ENCODE measurements at regions not wholly inside any gene's neighbourhood (a gene's known extent, or its start where the extent isn't known, plus 50 kb on each side); places are given as distances from the start of the nearest gene placed in this dataset.
A peak's percentile ranks its signal among the peaks of the same experiment; 100 is the strongest.

DNA sequence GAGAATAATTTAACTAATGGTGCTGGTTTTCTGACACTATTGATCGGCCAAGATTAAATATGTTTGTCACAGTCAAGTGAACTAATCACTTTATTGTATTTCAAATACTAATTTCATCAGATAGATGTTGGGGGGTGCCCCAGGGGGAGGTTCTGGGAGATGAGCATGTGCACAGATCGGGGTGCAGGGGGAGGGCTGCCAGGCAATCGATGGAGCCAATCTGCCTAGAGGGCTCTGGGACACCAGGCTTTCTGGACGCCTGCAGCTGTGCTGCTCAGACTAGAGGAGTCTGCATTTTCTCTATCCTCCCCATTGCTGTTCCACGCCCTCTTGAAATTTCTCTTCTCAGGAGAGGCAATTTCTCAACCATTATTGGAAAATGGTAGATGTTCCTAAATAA lies 100.0 kb upstream of the ALDH1B1 start:
- Mint-ChIP-seq H3K36me3 (no peaks in the 10 kb centered on the region), H3K27ac (no peak overlapping the region), H3K9me3 (peaks cover 9% of the 10 kb centered on the region), H3K27me3 (peaks cover 29% of the 10 kb centered on the region), H3K4me3 (no peak overlapping the region), H3K4me1 (ENCODE audit: unreplicated experiment) (peaks cover 19% of the 10 kb centered on the region)
- DNase-seq (ENCODE audit: extremely low spot score, unreplicated experiment), result peak; percentile 45
- TF ChIP-seq, protein P1, sequence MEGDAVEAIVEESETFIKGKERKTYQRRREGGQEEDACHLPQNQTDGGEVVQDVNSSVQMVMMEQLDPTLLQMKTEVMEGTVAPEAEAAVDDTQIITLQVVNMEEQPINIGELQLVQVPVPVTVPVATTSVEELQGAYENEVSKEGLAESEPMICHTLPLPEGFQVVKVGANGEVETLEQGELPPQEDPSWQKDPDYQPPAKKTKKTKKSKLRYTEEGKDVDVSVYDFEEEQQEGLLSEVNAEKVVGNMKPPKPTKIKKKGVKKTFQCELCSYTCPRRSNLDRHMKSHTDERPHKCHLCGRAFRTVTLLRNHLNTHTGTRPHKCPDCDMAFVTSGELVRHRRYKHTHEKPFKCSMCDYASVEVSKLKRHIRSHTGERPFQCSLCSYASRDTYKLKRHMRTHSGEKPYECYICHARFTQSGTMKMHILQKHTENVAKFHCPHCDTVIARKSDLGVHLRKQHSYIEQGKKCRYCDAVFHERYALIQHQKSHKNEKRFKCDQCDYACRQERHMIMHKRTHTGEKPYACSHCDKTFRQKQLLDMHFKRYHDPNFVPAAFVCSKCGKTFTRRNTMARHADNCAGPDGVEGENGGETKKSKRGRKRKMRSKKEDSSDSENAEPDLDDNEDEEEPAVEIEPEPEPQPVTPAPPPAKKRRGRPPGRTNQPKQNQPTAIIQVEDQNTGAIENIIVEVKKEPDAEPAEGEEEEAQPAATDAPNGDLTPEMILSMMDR (conservative IDR thresholded peaks at IDR 0.05), result no peak

DNA sequence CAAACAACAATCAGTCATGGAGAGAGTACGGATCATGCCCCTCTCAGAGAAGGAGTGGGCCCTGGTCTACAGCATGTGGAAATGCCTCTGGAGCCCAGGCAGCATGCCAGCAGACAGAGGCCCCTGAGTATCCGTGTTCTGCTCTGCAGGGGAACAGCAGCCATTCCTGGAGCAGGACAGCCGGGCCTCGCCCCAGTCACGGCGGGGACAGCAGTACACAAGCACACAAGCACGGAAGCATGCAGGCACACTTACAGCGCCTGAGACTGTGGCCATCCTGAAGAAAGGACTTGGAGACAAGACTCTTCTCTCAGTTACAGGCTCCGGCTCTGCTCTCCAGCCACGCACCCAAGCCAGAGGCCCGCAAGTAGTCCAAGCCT lies 102.6 kb upstream of the ALDH1B1 start:
- DNase-seq (ENCODE audit: extremely low spot score, unreplicated experiment), result peak; percentile 60
- peaks cover 9% of the 10 kb centered on the region for H3K9me3 Mint-ChIP-seq
- H3K27me3 Mint-ChIP-seq, result peaks cover 23% of the 10 kb centered on the region
- TF ChIP-seq, protein P1 (conservative IDR thresholded peaks at IDR 0.05), result no peak
- H3K4me3 Mint-ChIP-seq, result no peak overlapping the region
- H3K36me3 Mint-ChIP-seq, result no peaks in the 10 kb centered on the region
- peaks cover 5% of the 10 kb centered on the region for H3K4me1 Mint-ChIP-seq (ENCODE audit: unreplicated experiment)
- no peak overlapping the region for H3K27ac Mint-ChIP-seq

DNA sequence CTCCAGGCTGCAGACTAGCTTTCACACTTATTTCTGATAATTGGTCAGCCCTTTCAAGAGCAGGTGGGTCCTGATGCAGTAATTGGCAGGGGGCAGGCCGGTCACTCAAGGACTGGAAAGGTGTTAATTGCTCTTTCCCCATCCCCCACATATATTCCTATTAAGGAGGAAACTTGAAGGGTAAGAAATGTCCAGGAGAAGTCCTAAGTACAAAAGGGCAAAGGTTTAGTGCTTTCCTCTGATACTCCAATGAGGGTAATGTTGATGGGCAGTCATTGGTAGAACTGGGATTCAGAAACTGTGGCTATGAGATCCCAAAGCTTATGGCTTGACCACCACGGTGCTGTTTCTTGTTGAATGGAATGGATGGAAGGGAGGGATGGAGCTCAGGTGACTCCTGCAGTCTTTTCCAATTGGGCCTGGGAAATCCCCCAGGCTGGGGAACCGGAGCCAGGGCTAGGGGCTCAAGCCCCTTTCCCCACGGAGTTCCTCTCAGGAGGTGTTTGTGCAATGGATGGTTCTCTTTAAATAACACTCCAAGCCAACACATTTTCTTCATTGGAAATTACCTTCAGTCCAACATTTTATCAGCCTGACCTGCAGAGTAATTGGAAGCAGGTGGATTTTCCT lies 103.2 kb upstream of the ALDH1B1 start:
- TF ChIP-seq, protein P1 (conservative IDR thresholded peaks at IDR 0.05), result no peak
- Mint-ChIP-seq H3K4me1 (ENCODE audit: unreplicated experiment) (peaks cover 5% of the 10 kb centered on the region), H3K27ac (no peak overlapping the region), H3K9me3 (peaks cover 9% of the 10 kb centered on the region), H3K27me3 (peaks cover 23% of the 10 kb centered on the region), H3K36me3 (no peaks in the 10 kb centered on the region), H3K4me3 (no peak overlapping the region)
- peak; percentile 42 for DNase-seq (ENCODE audit: extremely low spot score, unreplicated experiment)

DNA sequence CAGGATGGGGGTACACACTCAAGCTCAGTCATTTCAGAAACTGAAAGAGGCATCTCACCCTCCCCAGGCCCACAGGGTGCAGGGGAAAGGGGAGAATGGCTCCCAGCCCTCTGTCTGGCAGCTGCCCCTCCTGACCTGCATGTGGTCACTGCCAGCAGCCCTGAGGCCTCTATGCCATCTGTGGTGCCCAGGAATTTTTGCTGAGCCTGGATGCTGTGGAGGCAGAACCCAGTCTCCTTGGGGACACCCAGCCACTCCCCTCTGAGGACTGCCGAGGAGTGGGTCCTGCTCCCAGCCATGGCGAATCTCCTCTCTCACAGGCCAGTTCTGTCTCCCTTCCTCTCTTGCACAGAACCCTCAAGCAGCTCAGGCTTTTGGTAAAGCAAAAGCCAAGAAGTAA lies 104.0 kb upstream of the ALDH1B1 start:
- peaks cover 9% of the 10 kb centered on the region for H3K9me3 Mint-ChIP-seq
- peaks cover 17% of the 10 kb centered on the region for H3K27me3 Mint-ChIP-seq
- peak; percentile 43 for DNase-seq (ENCODE audit: extremely low spot score, unreplicated experiment)
- no peak overlapping the region for H3K27ac Mint-ChIP-seq
- H3K4me3 Mint-ChIP-seq, result no peak overlapping the region
- TF ChIP-seq, protein P1 (conservative IDR thresholded peaks at IDR 0.05), result no peak
- H3K36me3 Mint-ChIP-seq, result no peaks in the 10 kb centered on the region
- H3K4me1 Mint-ChIP-seq (ENCODE audit: unreplicated experiment), result peaks cover 5% of the 10 kb centered on the region

DNA sequence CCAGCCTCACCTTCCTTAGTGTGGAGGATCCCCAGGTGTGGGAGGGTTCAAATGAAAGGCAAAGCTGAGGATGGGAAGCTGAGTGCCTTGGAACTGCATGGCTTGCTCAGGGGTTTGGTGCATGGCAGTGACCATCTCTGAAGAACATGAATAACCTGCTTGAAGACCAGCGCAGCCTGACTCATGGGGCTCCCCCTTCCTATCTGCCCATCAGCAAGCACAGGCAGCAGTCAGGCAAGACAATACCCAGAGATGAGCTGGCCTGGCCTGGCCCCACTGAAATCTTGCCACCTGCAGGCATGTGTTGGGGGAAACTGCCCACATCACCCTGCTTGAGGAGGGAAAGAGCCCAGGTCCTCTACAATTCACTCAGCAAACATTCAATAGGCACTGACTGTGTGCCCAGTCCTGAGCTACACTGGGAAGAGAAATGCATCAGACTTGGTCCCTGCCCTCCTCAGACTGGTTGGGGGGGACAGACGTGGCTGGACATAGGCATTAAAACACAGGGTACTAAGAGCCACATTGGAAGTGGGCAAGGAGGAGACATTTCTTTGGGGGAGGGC lies 105.0 kb upstream of the ALDH1B1 start:
- peaks cover 9% of the 10 kb centered on the region for H3K9me3 Mint-ChIP-seq
- H3K27ac Mint-ChIP-seq, result no peak overlapping the region
- DNase-seq (ENCODE audit: extremely low spot score, unreplicated experiment), result peak; percentile 51
- TF ChIP-seq, protein P1 (conservative IDR thresholded peaks at IDR 0.05), result no peak
- H3K4me3 Mint-ChIP-seq, result no peak overlapping the region
- H3K4me1 Mint-ChIP-seq (ENCODE audit: unreplicated experiment), result peaks cover 5% of the 10 kb centered on the region
- H3K36me3 Mint-ChIP-seq, result no peaks in the 10 kb centered on the region
- H3K27me3 Mint-ChIP-seq, result peaks cover 12% of the 10 kb centered on the region

Data from type B pancreatic cell (in vitro differentiated cells).